Lower leg skin (tissue), 3 donors: ENCODE measurements at regions not wholly inside any gene's neighbourhood (a gene's known extent, or its start where the extent isn't known, plus 50 kb on each side); places are given as distances from the start of the nearest gene placed in this dataset.

ENCODE experiments used
- CTCF ChIP-seq, 3 donors: fragments of 450-650 bp; IDR thresholded peaks; one replicate each; pipeline ENCODE4 v1.5.1; 2016; ENCODE audit warnings: antibody characterized with exemption in 3 of 3, mild to moderate bottlenecking in 3 of 3, moderate library complexity in 2 of 3
- POLR2A ChIP-seq, 2 donors: fragments of 450-650 bp; IDR thresholded peaks; one replicate each; pipeline ENCODE4 v1.6.1; 2016 to 2017; ENCODE audit warnings: antibody characterized with exemption in 2 of 2, mild to moderate bottlenecking in 1 of 2, moderate library complexity in 1 of 2

- TF ChIP-seq CTCF (IDR thresholded peaks at IDR 0.05) (no peak), POLR2A (IDR thresholded peaks at IDR 0.05) (no peak)
These were observed 500.7 kb downstream of the TCERG1L start for GRCh38 chr10:130810856-130811255.
